ENCODE measurements at regions not wholly inside any gene's neighbourhood (a gene's known extent, or its start where the extent isn't known, plus 50 kb on each side); places are given as distances from the start of the nearest gene placed in this dataset.

- no peaks in the 10 kb centered on the region for H4K20me1 ChIP-seq (ENCODE audit: low read depth)
- TF ChIP-seq EZH2 (IDR thresholded peaks at IDR 0.05) = no peak
- TF ChIP-seq EZH2phosphoT487 (IDR thresholded peaks at IDR 0.05) = no peak
- TF ChIP-seq, protein P1, sequence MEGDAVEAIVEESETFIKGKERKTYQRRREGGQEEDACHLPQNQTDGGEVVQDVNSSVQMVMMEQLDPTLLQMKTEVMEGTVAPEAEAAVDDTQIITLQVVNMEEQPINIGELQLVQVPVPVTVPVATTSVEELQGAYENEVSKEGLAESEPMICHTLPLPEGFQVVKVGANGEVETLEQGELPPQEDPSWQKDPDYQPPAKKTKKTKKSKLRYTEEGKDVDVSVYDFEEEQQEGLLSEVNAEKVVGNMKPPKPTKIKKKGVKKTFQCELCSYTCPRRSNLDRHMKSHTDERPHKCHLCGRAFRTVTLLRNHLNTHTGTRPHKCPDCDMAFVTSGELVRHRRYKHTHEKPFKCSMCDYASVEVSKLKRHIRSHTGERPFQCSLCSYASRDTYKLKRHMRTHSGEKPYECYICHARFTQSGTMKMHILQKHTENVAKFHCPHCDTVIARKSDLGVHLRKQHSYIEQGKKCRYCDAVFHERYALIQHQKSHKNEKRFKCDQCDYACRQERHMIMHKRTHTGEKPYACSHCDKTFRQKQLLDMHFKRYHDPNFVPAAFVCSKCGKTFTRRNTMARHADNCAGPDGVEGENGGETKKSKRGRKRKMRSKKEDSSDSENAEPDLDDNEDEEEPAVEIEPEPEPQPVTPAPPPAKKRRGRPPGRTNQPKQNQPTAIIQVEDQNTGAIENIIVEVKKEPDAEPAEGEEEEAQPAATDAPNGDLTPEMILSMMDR (IDR thresholded peaks at IDR 0.05) = no peak
Measured at GRCh38 chr15:70582143-70582945, 181.0 kb downstream of the UACA start.

DNA sequence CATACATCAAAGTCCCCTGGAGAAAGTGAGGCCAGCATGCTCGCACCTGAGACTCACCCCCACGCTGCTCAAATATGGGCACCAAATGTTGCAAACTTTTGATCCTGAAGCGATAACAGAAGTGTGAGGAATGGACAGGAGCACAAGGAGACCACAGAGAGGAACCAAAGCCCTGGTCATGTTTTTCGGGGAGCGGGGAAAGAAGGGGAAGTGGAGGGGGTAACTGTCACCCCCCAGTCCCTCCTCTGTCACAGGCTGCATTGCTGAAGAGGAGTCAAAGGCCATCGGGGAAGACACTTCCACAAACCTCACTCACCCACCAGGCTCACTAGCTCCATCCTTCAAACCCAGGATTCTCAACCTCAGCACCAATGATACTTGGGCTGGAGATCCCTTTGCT lies 182.4 kb downstream of the UACA start:
- Histone ChIP-seq H3K36me3 (no peaks in the 10 kb centered on the region), H3K27me3 (peaks cover 12% of the 10 kb centered on the region), H3K79me2 (ENCODE audit: low read depth) (no peaks in the 10 kb centered on the region), H3K4me2 (no peak overlapping the region), H3K9me3 (ENCODE audit: low read depth) (no peaks in the 10 kb centered on the region), H3F3A (ENCODE audit: low read depth) (peaks cover 11% of the 10 kb centered on the region), H3K27ac (no peak overlapping the region), H3K4me1 (peaks cover 28% of the 10 kb centered on the region), H3K4me3 (no peak overlapping the region), H4K20me1 (ENCODE audit: low read depth) (no peaks in the 10 kb centered on the region), H3K9ac (no peak overlapping the region), H2AFZ (replicated peaks) (no peak overlapping the region)
- Mint-ChIP-seq H3K27me3 (ENCODE audit: insufficient read depth, low read depth) (peaks cover 8% of the 10 kb centered on the region), H3K4me1 (peaks cover 31% of the 10 kb centered on the region), H3K27ac (no peak overlapping the region), H3K36me3 (no peaks in the 10 kb centered on the region), H3K4me3 (no peak overlapping the region), H3K9me3 (no peaks in the 10 kb centered on the region)
- TF ChIP-seq EZH2phosphoT487 (IDR thresholded peaks at IDR 0.05) = no peak
- no peak for TF ChIP-seq EZH2 (IDR thresholded peaks at IDR 0.05)
- TF ChIP-seq, protein P1 (IDR thresholded peaks at IDR 0.05) = no peak
- no peak for DNase-seq (ENCODE audit: low spot score)

More at GRCh38 chr15:70582143-70582945, 181.0 kb downstream of the UACA start:
- peaks cover 12% of the 10 kb centered on the region for H3K27me3 ChIP-seq
- Mint-ChIP-seq H3K36me3 (no peaks in the 10 kb centered on the region), H3K27ac (no peak overlapping the region), H3K9me3 (no peaks in the 10 kb centered on the region), H3K4me3 (no peak overlapping the region), H3K4me1 (peaks cover 29% of the 10 kb centered on the region), H3K27me3 (ENCODE audit: insufficient read depth, low read depth) (peaks cover 11% of the 10 kb centered on the region)
- peaks cover 11% of the 10 kb centered on the region for H3F3A ChIP-seq (ENCODE audit: low read depth)
- no peaks in the 10 kb centered on the region for H3K79me2 ChIP-seq (ENCODE audit: low read depth)
- no peak overlapping the region for H3K4me3 ChIP-seq
- H3K36me3 ChIP-seq = no peaks in the 10 kb centered on the region
- H3K4me2 ChIP-seq = no peak overlapping the region
- no peak overlapping the region for H3K27ac ChIP-seq
- no peak overlapping the region for H3K9ac ChIP-seq
- no peaks in the 10 kb centered on the region for H3K9me3 ChIP-seq (ENCODE audit: low read depth)
- no peak for DNase-seq (ENCODE audit: low spot score)
- no peak overlapping the region for H2AFZ ChIP-seq (replicated peaks)
- peaks cover 19% of the 10 kb centered on the region for H3K4me1 ChIP-seq

- H3K4me3 Mint-ChIP-seq = no peak overlapping the region
Measured at GRCh38 chr15:70580286-70580685, 183.1 kb downstream of the UACA start.

More at GRCh38 chr15:70580286-70580685, 183.1 kb downstream of the UACA start:
- peaks cover 33% of the 10 kb centered on the region for H3K4me1 Mint-ChIP-seq
- TF ChIP-seq EZH2phosphoT487 (IDR thresholded peaks at IDR 0.05) (no peak), EZH2 (IDR thresholded peaks at IDR 0.05) (no peak)
- TF ChIP-seq, protein P1 (IDR thresholded peaks at IDR 0.05) = no peak
- peaks cover 11% of the 10 kb centered on the region for H3F3A ChIP-seq (ENCODE audit: low read depth)
- peaks cover 28% of the 10 kb centered on the region for H3K4me1 ChIP-seq
- H3K4me2 ChIP-seq = no peak overlapping the region
- H4K20me1 ChIP-seq (ENCODE audit: low read depth) = no peaks in the 10 kb centered on the region
- H3K9ac ChIP-seq = no peak overlapping the region
- H3K36me3 ChIP-seq = no peaks in the 10 kb centered on the region
- H2AFZ ChIP-seq (replicated peaks) = no peak overlapping the region
- H3K9me3 ChIP-seq (ENCODE audit: low read depth) = no peaks in the 10 kb centered on the region
- no peaks in the 10 kb centered on the region for H3K79me2 ChIP-seq (ENCODE audit: low read depth)
- no peak overlapping the region for H3K27ac ChIP-seq
- peaks cover 3% of the 10 kb centered on the region for H3K9me3 Mint-ChIP-seq
- no peak overlapping the region for H3K27ac Mint-ChIP-seq
- H3K27me3 ChIP-seq = peaks cover 12% of the 10 kb centered on the region
- H3K4me3 ChIP-seq = no peak overlapping the region
- H3K27me3 Mint-ChIP-seq (ENCODE audit: insufficient read depth, low read depth) = peaks cover 8% of the 10 kb centered on the region
- no peaks in the 10 kb centered on the region for H3K36me3 Mint-ChIP-seq
- no peak for DNase-seq (ENCODE audit: low spot score)
